ENCODE measurements at regions not wholly inside any gene's neighbourhood (a gene's known extent, or its start where the extent isn't known, plus 50 kb on each side); places are given as distances from the start of the nearest gene placed in this dataset.
A peak's percentile ranks its signal among the peaks of the same experiment; 100 is the strongest.

GRCh38 chr3:27865731-27866130 is 143.6 kb upstream of the EOMES start:
- DNase-seq: no peak

GRCh38 chr3:27869152-27869551 is 147.0 kb upstream of the EOMES start:
- no peak for DNase-seq

- DNase-seq: peak; percentile 56
Observed at GRCh38 chr3:27877061-27878013, 155.2 kb upstream of the EOMES start.

- no peak for DNase-seq
Observed at GRCh38 chr3:27878014-27878383, 155.9 kb upstream of the EOMES start.

GRCh38 chr3:27880969-27881892 is 159.1 kb upstream of the EOMES start:
- DNase-seq: peak; percentile 27 to 32

GRCh38 chr3:27883266-27883665 is 161.1 kb upstream of the EOMES start:
- DNase-seq: no peak

- DNase-seq: no peak
Observed at GRCh38 chr3:27885641-27886040, 163.5 kb upstream of the EOMES start.

GRCh38 chr3:27888562-27888961 is 166.4 kb upstream of the EOMES start:
- no peak for DNase-seq

- no peak for DNase-seq
Observed at GRCh38 chr3:27889745-27890144, 167.6 kb upstream of the EOMES start.

GRCh38 chr3:27900316-27900715 is 178.2 kb upstream of the EOMES start:
- DNase-seq: no peak

- DNase-seq: no peak
Observed at GRCh38 chr3:27903446-27903845, 181.3 kb upstream of the EOMES start.

GRCh38 chr3:27905625-27906024 is 183.5 kb upstream of the EOMES start:
- no peak for DNase-seq

GRCh38 chr3:27907148-27907547 is 185.0 kb upstream of the EOMES start:
- DNase-seq: no peak

- no peak for DNase-seq
Observed at GRCh38 chr3:27907929-27908328, 185.8 kb upstream of the EOMES start.

GRCh38 chr3:27910456-27910855 is 188.3 kb upstream of the EOMES start:
- DNase-seq: no peak

GRCh38 chr3:27914199-27914598 is 192.1 kb upstream of the EOMES start:
- no peak for DNase-seq

GRCh38 chr3:27923349-27924068 is 201.4 kb upstream of the EOMES start:
- DNase-seq: no peak

- peak; percentile 36 to 47 for DNase-seq
Observed at GRCh38 chr3:27927882-27928281, 205.8 kb upstream of the EOMES start.

- DNase-seq: no peak
Observed at GRCh38 chr3:27930052-27930602, 208.0 kb upstream of the EOMES start.

- no peak for DNase-seq
Observed at GRCh38 chr3:27935492-27935891, 213.4 kb upstream of the EOMES start.

- DNase-seq: no peak
Observed at GRCh38 chr3:27939521-27939920, 217.4 kb upstream of the EOMES start.

- no peak for DNase-seq
Observed at GRCh38 chr3:27939940-27940339, 217.8 kb upstream of the EOMES start.

GRCh38 chr3:27943106-27943505 is 221.0 kb upstream of the EOMES start:
- peak; percentile 52 to 79 for DNase-seq

Measured in Kasumi-1 (cell line).